ENCODE measurements at regions not wholly inside any gene's neighbourhood (a gene's known extent, or its start where the extent isn't known, plus 50 kb on each side); places are given as distances from the start of the nearest gene placed in this dataset.
"Not testable (repeated sequence)": the region's sequence is repeated elsewhere in the genome, so short reads cannot be mapped to it uniquely, and the experiment has no call there.

GRCh38 chr12:46970636-46971035, 108.8 kb upstream of the PCED1B start:
- no peak overlapping the region for H3K4me3 ChIP-seq (replicated peaks; ENCODE audit: low read depth, low read length)
- no peak for DNase-seq (ENCODE audit: extremely low read depth, low read depth)
- TF ChIP-seq, protein P1, sequence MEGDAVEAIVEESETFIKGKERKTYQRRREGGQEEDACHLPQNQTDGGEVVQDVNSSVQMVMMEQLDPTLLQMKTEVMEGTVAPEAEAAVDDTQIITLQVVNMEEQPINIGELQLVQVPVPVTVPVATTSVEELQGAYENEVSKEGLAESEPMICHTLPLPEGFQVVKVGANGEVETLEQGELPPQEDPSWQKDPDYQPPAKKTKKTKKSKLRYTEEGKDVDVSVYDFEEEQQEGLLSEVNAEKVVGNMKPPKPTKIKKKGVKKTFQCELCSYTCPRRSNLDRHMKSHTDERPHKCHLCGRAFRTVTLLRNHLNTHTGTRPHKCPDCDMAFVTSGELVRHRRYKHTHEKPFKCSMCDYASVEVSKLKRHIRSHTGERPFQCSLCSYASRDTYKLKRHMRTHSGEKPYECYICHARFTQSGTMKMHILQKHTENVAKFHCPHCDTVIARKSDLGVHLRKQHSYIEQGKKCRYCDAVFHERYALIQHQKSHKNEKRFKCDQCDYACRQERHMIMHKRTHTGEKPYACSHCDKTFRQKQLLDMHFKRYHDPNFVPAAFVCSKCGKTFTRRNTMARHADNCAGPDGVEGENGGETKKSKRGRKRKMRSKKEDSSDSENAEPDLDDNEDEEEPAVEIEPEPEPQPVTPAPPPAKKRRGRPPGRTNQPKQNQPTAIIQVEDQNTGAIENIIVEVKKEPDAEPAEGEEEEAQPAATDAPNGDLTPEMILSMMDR (IDR thresholded peaks at IDR 0.05; ENCODE audit: low read depth, low read length, missing control alignments), result no peak

- H3K4me3 ChIP-seq (replicated peaks; ENCODE audit: low read depth, low read length); DNase-seq (ENCODE audit: extremely low read depth, low read depth): not testable (repeated sequence)
Measured at GRCh38 chr12:46973937-46974336, 105.5 kb upstream of the PCED1B start.

- DNase-seq (ENCODE audit: extremely low read depth, low read depth), result peak; percentile 17
- TF ChIP-seq, protein P1 (IDR thresholded peaks at IDR 0.05; ENCODE audit: low read depth, low read length, missing control alignments), result no peak
Measured at GRCh38 chr12:46977871-46978375, 101.5 kb upstream of the PCED1B start.

GRCh38 chr12:46981622-46982021, 97.8 kb upstream of the PCED1B start:
- TF ChIP-seq, protein P1 (IDR thresholded peaks at IDR 0.05; ENCODE audit: low read depth, low read length, missing control alignments), result no peak
- no peak for DNase-seq (ENCODE audit: extremely low read depth, low read depth)
- H3K4me3 ChIP-seq (replicated peaks; ENCODE audit: low read depth, low read length), result no peak overlapping the region

More at GRCh38 chr12:46977871-46978375, 101.5 kb upstream of the PCED1B start:
- H3K4me3 ChIP-seq (replicated peaks; ENCODE audit: low read depth, low read length), result no peak overlapping the region

DNA sequence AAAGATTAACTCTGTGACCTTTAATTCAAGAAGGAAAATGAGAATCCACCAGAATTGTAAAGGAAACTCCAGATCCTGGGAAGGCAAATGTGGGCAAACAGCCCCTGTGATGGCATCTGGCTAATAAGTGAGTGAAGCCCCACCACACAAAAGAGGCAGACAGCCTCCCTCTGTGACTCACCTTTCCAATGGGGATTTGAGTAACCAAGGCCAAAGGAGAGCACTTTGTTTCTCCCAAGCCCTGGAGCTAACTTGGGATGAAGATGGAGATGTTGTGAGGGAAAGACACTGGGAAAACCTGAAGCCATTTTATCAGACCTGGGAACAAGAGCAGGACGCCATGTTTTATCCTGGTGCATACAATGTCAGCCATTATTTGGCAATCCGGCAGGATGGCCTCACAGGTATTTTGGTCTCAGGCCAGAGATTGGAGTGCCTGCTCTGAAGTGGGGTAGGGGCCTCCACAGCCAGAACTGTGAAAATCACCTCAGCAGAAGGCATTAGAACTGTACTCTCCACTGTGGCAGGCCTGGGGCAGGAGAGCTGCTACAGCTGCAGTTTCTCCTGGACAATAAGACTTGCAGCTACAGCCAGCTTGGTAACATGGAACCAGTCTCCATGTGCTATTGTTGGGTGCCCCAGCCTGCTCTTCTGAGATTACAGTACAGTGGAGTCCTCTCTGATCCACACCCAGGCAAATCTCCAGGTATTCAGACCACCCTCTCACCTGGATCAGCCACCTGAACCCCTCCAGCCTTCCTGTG, 96.6 kb upstream of the PCED1B start:
- H3K4me3 ChIP-seq (replicated peaks; ENCODE audit: low read depth, low read length), result no peak overlapping the region
- no peak for DNase-seq (ENCODE audit: extremely low read depth, low read depth)
- TF ChIP-seq, protein P1 (IDR thresholded peaks at IDR 0.05; ENCODE audit: low read depth, low read length, missing control alignments), result no peak

DNA sequence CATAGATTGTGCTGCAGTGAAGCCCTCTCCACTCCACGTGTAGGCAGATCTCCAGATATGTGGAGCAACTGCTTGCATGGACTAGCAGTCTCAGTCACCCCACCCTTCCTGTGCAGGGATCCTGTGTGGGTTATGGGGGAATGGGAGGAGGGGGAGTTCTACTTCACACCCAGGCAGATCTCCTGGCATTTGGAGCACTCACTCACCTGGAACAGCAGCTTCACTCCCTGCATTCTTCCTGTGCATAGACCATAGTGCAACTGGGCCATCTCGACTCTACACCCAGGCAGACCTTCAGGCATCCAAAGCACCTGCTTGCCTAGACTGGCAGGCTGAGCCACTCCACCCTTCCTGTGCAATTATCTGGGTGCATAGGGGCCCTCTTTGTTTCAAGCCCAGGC, 96.0 kb upstream of the PCED1B start:
- TF ChIP-seq, protein P1 (IDR thresholded peaks at IDR 0.05; ENCODE audit: low read depth, low read length, missing control alignments), result no peak
- no peak overlapping the region for H3K4me3 ChIP-seq (replicated peaks; ENCODE audit: low read depth, low read length)
- no peak for DNase-seq (ENCODE audit: extremely low read depth, low read depth)

DNA sequence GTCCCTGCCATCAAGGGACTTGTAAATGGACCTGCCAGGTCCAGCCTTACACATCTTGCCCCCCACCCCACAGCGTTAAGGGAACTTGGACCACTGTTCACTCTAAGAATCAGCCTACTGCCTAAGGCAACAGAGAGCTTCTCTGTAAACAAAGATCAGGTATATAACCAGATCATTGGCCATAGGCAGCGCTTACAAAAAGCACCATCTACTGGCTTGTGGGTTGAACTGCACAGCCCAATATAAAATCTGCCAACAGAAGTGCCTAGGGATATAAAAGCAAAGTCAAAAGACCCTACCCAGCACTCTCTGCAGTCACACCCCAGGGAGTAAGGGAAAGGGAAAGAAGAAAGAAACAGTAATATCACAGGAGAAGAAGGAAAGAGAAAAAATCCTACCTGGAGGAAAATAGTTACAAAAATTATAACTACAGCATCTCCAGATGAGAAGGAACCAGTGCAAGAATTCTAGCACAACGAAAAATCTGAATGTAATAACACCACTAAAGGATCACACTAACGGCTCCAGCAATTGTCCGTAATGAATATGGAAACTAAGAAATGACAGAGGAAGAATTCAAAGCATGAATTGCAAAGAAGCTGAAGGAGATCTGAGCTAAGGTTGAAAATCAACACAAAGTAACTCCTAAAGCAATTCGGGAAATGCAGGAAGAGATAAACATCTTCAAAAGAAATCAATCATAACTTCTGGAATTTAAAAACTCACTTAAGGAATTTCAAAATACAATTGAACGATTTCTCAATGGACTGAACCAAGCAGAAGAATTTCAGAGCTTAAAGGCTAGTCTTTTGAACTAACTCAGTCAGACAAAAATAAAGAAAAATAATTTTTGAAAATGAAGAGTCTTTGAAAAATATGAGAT, 95.2 kb upstream of the PCED1B start:
- DNase-seq (ENCODE audit: extremely low read depth, low read depth), result peak; percentile 60
- TF ChIP-seq, protein P1 (IDR thresholded peaks at IDR 0.05; ENCODE audit: low read depth, low read length, missing control alignments), result peak; percentile 86
- no peak overlapping the region for H3K4me3 ChIP-seq (replicated peaks; ENCODE audit: low read depth, low read length)
